GM12864 (cell line): ENCODE measurements at regions not wholly inside any gene's neighbourhood (a gene's known extent, or its start where the extent isn't known, plus 50 kb on each side); places are given as distances from the start of the nearest gene placed in this dataset.

Experiments
- DNase-seq: peaks from one replicate; pipeline ENCODE4 v3.0.0-alpha.2; 2011; ENCODE audit warnings: low read depth
- H3K4me3 ChIP-seq: 2 replicates; pipeline ENCODE4 v1.5.1; 2011; ENCODE audit warnings: mild to moderate bottlenecking, low read depth, low read length, control low read depth
- TF ChIP-seq, protein P1 (sequence below): IDR thresholded peaks from 2 replicates; pipeline ENCODE4 v1.5.1; 2011; ENCODE audit warnings: low read depth, mild to moderate bottlenecking, moderate library complexity, low read length, control low read depth, inconsistent platforms; ENCODE audit errors: missing control alignments

DNA sequence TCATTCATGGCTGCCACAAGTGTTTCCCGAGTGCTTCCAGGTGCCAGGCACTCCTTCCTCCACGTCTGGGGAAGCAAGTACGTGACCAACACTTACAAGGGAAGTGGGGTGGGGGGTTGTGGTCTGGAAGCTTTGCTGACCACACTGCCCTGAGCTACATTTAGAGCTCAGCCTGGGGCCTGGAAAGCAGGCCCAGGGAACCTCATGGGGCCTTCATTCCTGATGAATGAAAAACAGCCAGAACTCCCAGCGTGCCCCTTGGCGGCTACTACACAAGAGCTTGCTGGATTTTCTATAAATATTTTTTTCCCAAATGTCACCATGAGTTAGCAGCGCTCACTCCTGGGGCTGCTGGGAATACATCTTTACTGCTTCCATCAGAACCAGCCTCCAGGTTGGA is 73.3 kb downstream of the ABCC12 start:
- DNase-seq, result no peak
- H3K4me3 ChIP-seq, result no peak overlapping the region
- TF ChIP-seq, protein P1, sequence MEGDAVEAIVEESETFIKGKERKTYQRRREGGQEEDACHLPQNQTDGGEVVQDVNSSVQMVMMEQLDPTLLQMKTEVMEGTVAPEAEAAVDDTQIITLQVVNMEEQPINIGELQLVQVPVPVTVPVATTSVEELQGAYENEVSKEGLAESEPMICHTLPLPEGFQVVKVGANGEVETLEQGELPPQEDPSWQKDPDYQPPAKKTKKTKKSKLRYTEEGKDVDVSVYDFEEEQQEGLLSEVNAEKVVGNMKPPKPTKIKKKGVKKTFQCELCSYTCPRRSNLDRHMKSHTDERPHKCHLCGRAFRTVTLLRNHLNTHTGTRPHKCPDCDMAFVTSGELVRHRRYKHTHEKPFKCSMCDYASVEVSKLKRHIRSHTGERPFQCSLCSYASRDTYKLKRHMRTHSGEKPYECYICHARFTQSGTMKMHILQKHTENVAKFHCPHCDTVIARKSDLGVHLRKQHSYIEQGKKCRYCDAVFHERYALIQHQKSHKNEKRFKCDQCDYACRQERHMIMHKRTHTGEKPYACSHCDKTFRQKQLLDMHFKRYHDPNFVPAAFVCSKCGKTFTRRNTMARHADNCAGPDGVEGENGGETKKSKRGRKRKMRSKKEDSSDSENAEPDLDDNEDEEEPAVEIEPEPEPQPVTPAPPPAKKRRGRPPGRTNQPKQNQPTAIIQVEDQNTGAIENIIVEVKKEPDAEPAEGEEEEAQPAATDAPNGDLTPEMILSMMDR, result no peak

DNA sequence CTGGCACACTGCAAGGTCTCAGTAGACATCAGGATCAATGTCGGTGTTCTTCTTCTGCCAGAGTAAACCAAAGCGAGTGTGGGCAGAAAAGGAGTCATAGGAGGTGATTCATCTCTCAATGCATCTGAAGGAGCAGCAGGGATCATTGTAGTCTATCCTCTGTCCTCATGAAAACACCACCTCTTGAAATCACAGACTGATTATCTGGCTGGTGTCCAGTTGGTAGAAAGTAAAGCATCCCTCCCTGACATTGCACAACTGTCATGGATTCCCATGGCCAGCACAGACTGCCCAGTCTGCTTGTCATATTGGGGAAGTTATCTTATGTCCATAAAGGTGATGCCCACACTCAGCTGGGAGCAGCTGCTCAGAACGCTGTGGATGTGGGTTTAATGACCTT is 74.1 kb downstream of the ABCC12 start:
- TF ChIP-seq, protein P1, result no peak
- no peak for DNase-seq
- H3K4me3 ChIP-seq, result no peak overlapping the region

DNA sequence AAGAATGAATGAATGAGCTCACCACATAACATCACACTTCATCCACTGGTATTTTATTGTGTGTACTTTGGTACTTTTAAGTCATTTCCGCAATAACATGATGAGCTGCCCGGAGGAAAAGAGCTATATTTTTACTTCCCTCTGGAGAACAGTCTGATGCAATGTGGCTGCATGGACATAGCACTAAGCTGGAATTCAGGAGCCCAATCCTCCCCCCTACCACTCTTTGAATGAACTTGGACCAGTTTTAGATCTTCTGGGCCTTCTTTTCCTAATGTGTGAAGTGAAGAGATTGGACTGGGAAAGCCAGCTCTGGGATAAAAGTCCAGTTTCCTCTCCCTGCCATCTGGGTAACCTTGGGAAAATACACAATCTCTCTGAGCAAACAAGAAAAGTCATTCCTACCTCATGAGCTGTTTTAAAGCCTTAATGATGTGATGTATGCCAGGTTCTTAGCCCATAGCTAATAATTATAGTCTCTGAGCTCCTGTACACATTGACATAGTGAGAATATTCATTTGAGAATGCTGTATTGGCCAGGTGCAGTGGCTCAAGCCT is 79.3 kb downstream of the ABCC12 start:
- TF ChIP-seq, protein P1, result no peak
- DNase-seq, result no peak
- H3K4me3 ChIP-seq, result no peak overlapping the region

DNA sequence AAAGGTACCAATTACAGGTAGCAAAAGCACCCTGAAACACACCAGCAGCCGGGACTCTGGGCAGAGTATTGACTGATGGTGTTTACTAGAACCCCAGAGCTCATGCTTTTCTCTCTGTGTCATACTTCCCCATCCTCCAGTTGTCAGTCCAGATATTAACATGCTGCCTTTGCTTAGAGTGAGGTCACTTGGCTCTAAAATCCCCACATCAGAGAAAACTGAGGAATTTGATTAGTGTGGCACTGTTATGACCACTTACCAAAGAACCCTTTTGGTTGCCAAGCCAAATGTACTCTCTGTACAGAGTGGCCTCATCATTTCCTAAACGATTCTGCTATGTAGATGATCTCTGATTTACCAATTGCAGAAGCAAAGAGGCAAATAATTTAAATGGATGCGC is 80.4 kb downstream of the ABCC12 start:
- TF ChIP-seq, protein P1, result no peak
- DNase-seq, result no peak

DNA sequence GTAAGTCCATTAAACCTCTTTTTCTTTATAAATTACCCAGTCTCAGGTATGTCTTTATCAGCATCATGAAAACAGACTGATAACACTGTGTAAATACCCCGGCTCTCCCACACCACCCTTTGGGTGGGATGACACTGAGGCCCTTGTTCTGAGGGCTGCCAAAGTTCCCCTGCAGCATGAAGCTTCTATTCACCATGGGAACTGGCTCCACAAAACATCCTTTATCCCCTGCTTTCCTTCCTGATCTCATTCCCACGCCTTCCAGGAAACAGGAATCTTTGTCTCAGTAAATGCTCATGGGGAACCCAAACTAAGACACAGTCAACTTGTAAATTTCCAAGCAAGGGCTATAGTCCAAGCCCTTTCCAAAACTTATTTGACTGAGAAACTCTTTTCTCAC is 88.4 kb downstream of the ABCC12 start:
- TF ChIP-seq, protein P1, result no peak
- DNase-seq, result no peak
- H3K4me3 ChIP-seq, result no peak overlapping the region

More for the DNA sequence above, 80.4 kb downstream of the ABCC12 start:
- no peak overlapping the region for H3K4me3 ChIP-seq

DNA sequence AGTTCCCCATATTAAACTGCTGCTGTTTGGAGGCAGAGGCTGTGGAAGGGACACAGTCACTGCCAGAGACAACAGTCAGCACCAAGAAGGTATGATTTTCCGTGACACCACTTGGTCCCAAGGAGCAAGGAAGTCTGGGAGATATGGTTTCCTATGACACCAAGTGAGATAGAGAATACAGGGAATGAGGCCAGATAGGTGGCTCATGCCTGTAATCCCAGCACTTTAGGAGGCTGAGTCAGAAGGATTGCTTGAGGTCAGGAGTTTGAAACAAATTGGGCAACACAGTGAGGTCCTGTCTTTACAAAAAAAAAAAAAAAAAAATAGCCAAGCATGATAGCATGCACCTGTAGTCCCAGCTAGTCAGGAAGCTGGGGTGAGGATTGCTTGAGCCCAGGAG is 90.8 kb downstream of the ABCC12 start:
- TF ChIP-seq, protein P1, result no peak
- H3K4me3 ChIP-seq, result no peak overlapping the region
- no peak for DNase-seq

DNA sequence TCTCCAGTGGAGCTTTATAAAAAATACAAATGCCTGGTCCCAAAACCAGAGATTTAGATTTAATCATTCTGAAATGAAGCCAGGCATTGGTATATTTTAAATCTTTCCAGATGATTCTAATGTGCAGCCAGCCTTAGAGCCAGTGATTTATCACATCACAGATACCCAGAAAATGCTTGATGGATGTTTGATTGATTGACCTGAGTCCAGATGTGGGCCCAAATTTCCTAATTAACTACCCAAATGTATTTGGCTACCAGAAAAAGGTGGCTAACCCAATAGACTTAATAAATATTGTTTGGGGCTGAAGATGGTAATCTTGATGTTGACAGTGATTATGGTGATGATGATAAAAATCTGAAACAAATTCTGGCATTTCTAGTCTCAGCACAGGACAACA is 93.1 kb downstream of the ABCC12 start:
- no peak for DNase-seq
- H3K4me3 ChIP-seq, result no peak overlapping the region
- TF ChIP-seq, protein P1, result no peak
